ENCODE measurements at regions not wholly inside any gene's neighbourhood (a gene's known extent, or its start where the extent isn't known, plus 50 kb on each side); places are given as distances from the start of the nearest gene placed in this dataset.
"Not testable (repeated sequence)": the region's sequence is repeated elsewhere in the genome, so short reads cannot be mapped to it uniquely, and the experiment has no call there.

GRCh38 chr5:167934551-167934971 is 356.9 kb upstream of the WWC1 start:
- DNase-seq = no peak

GRCh38 chr5:167936022-167936421 is 355.4 kb upstream of the WWC1 start:
- DNase-seq = no peak

GRCh38 chr5:167936944-167937634 is 354.4 kb upstream of the WWC1 start:
- no peak for DNase-seq

GRCh38 chr5:167937635-167937998 is 353.8 kb upstream of the WWC1 start:
- no peak for DNase-seq

- DNase-seq = no peak
These were observed 351.8 kb upstream of the WWC1 start for GRCh38 chr5:167939686-167940085.

- DNase-seq = no peak
These were observed 350.5 kb upstream of the WWC1 start for GRCh38 chr5:167940911-167941310.

- DNase-seq = not testable (repeated sequence)
These were observed 349.9 kb upstream of the WWC1 start for GRCh38 chr5:167941556-167941955.

GRCh38 chr5:167943343-167943742 is 348.1 kb upstream of the WWC1 start:
- DNase-seq = no peak

- no peak for DNase-seq
These were observed 347.2 kb upstream of the WWC1 start for GRCh38 chr5:167944121-167944852.

GRCh38 chr5:167945542-167946384 is 345.7 kb upstream of the WWC1 start:
- no peak for DNase-seq

GRCh38 chr5:167947306-167947705 is 344.1 kb upstream of the WWC1 start:
- DNase-seq = no peak

GRCh38 chr5:167948251-167948650 is 343.2 kb upstream of the WWC1 start:
- no peak for DNase-seq

- no peak for DNase-seq
These were observed 342.0 kb upstream of the WWC1 start for GRCh38 chr5:167949435-167949834.

- no peak for DNase-seq
These were observed 341.2 kb upstream of the WWC1 start for GRCh38 chr5:167950126-167950721.

GRCh38 chr5:167951116-167951515 is 340.3 kb upstream of the WWC1 start:
- no peak for DNase-seq

- no peak for DNase-seq
These were observed 339.0 kb upstream of the WWC1 start for GRCh38 chr5:167952278-167952995.

GRCh38 chr5:167953151-167953798 is 338.2 kb upstream of the WWC1 start:
- DNase-seq = no peak

GRCh38 chr5:167961731-167962130 is 329.7 kb upstream of the WWC1 start:
- DNase-seq = no peak

GRCh38 chr5:167964529-167964928 is 326.9 kb upstream of the WWC1 start:
- no peak for DNase-seq

- DNase-seq = no peak
These were observed 325.7 kb upstream of the WWC1 start for GRCh38 chr5:167965710-167966109.

GRCh38 chr5:167966979-167967378 is 324.5 kb upstream of the WWC1 start:
- DNase-seq = no peak
